ENCODE measurements at regions not wholly inside any gene's neighbourhood (a gene's known extent, or its start where the extent isn't known, plus 50 kb on each side); places are given as distances from the start of the nearest gene placed in this dataset.

- Histone ChIP-seq H3K36me3 (ENCODE audit: control insufficient read depth in 2 of 4, insufficient read depth in 4 of 4, low read length in 3 of 4) (no peaks in the 10 kb centered on the region), H3K23me2 (ENCODE audit: low read depth, low read length) (no peaks in the 10 kb centered on the region), H3K27ac (ENCODE audit: low read depth, low read length) (no peak overlapping the region), H2BK120ac (replicated peaks; ENCODE audit: low read depth, low read length) (no peak overlapping the region), H2BK5ac (ENCODE audit: low read depth, low read length) (no peak overlapping the region), H4K91ac (replicated peaks; ENCODE audit: insufficient read length, low read length) (no peak overlapping the region), H3K79me2 (ENCODE audit: control insufficient read depth in 1 of 2, insufficient read depth in 2 of 2, low read length in 2 of 2) (no peaks in the 10 kb centered on the region), H3K4me1 (replicated peaks in 1 of 4; ENCODE audit: control insufficient read depth in 3 of 4, insufficient read depth in 4 of 4, low read length in 3 of 4) (no peaks in the 10 kb centered on the region), H2AK5ac (ENCODE audit: low read depth, low read length) (no peak overlapping the region), H3K9ac (replicated peaks in 1 of 4; ENCODE audit: extremely low read depth in 1 of 4, low read depth in 3 of 4, low read length in 3 of 4) (no peak overlapping the region), H2AFZ (ENCODE audit: low read length) (no peak overlapping the region), H4K8ac (ENCODE audit: extremely low read depth, insufficient read depth, low read length) (no peak overlapping the region), H3K4ac (replicated peaks; ENCODE audit: insufficient read length, low read depth, low read length) (no peak overlapping the region), H3K56ac (replicated peaks; ENCODE audit: insufficient read length, low read depth, low read length) (no peak overlapping the region), H2BK12ac (ENCODE audit: low read depth, low read length) (no peak overlapping the region), H3K79me1 (ENCODE audit: low read depth, low read length) (no peaks in the 10 kb centered on the region), H3K14ac (ENCODE audit: insufficient read length) (no peak overlapping the region), H3K23ac (ENCODE audit: insufficient read length) (no peak overlapping the region), H3K4me3 (ENCODE audit: extremely low read depth in 1 of 4, insufficient read depth in 2 of 4, low read depth in 3 of 4, low read length in 4 of 4) (no peak overlapping the region), H3K27me3 (replicated peaks in 1 of 4; ENCODE audit: control insufficient read depth in 3 of 4, extremely low read depth in 1 of 4, insufficient read depth in 3 of 4, low read length in 3 of 4) (no peaks in the 10 kb centered on the region), H2BK15ac (ENCODE audit: low read length) (no peak overlapping the region), H3K4me2 (ENCODE audit: insufficient read depth in 1 of 2, low read depth in 2 of 2, low read length in 2 of 2) (no peak overlapping the region), H4K5ac (ENCODE audit: insufficient read length, low read depth, low read length) (no peak overlapping the region), H3K9me3 (ENCODE audit: insufficient read depth in 2 of 2, low read depth in 1 of 2, low read length in 1 of 2) (no peaks in the 10 kb centered on the region), H3K18ac (ENCODE audit: extremely low read depth, low read length) (no peak overlapping the region), H2BK20ac (ENCODE audit: low read length) (no peak overlapping the region), H4K20me1 (replicated peaks in 1 of 2; ENCODE audit: control insufficient read depth in 1 of 2, insufficient read depth in 2 of 2, low read length in 2 of 2) (no peaks in the 10 kb centered on the region)
- ChIA-PET POLR2A (ENCODE audit: partially characterized antibody) (no interaction called here), CTCF (ENCODE audit: partially characterized antibody) (no interaction called here)
- DNase-seq (ENCODE audit: low read depth in 1 of 2, low spot score in 2 of 2) (no peak), FAIRE-seq (no peak)
- WGBS, 2 experiments (ENCODE audit: extremely low coverage in 1 of 2, insufficient coverage in 1 of 2, insufficient read length in 1 of 2, insufficient replicate concordance in 2 of 2, low coverage in 1 of 2, low lambda C conversion rate in 2 of 2, missing lambda C conversion rate in 1 of 2): 86% methylated on average over 2 of the region's 2 CpGs; no CpG with 5 or more reads in 1 of the 2 experiments
- TF ChIP-seq GABPA (IDR thresholded peaks at IDR 0.05; ENCODE audit: borderline replicate concordance, insufficient read depth, low read length) (no peak), RFX5 (IDR thresholded peaks at IDR 0.05; ENCODE audit: borderline replicate concordance, low read depth, low read length) (no peak), EGR1 (IDR thresholded peaks at IDR 0.05; ENCODE audit: borderline replicate concordance, low read depth, low read length) (no peak), SAP30 (IDR thresholded peaks at IDR 0.05; ENCODE audit: insufficient read depth, insufficient replicate concordance, low read length) (no peak), NANOG (IDR thresholded peaks at IDR 0.05; ENCODE audit: insufficient read depth, low read depth, low read length, poor library complexity, severe bottlenecking) (no peak), EZH2 (IDR thresholded peaks at IDR 0.05; ENCODE audit: low read depth, low read length, severe bottlenecking) (no peak), POLR2AphosphoS5 (IDR thresholded peaks at IDR 0.05; ENCODE audit: low read depth, low read length) (no peak), CTBP2 (IDR thresholded peaks at IDR 0.05; ENCODE audit: borderline replicate concordance, insufficient read depth, insufficient read length, low read length) (no peak), BACH1 (IDR thresholded peaks at IDR 0.05; ENCODE audit: low read length) (no peak), CBX5 (IDR thresholded peaks at IDR 0.05; ENCODE audit: low read depth, low read length) (no peak), TCF12 (IDR thresholded peaks at IDR 0.05; ENCODE audit: low read depth, low read length) (no peak)
These were observed 69.5 kb upstream of the ELL2 start for GRCh38 chr5:96031180-96031579.

Data from H1 (cell line).